GM12878 (cell line): ENCODE measurements at regions not wholly inside any gene's neighbourhood (a gene's known extent, or its start where the extent isn't known, plus 50 kb on each side); places are given as distances from the start of the nearest gene placed in this dataset.

Experiments used
- ATAC-seq: fragments of 200-7000 bp; cut with Tn5 transposase; 3 replicates; pipeline ENCODE4 v1.9.1; 2020; ENCODE audit warnings: mild to moderate bottlenecking, moderate library complexity
- BruUV-seq: library from RNA; stranded (reverse); fragments of 400-500 nt; replicated peaks from 2 replicates; lab custom pipeline; 2021; lab: Mats Ljungman, UMichigan
- CTCF ChIA-PET: fragments of 300-600 bp; sonication (Branson Sonifier 250); formaldehyde crosslinking; extraction: SDS; loops from one replicate; lab custom pipeline; 2021; ENCODE audit warnings: inconsistent platforms; lab: Yijun Ruan, JAX
- POLR2A ChIA-PET: fragments of 350-600 bp; formaldehyde crosslinking; extraction: SDS; loops from one replicate; lab custom pipeline; 2021; ENCODE audit warnings: inconsistent platforms; lab: Charles Lee
- RAD21 ChIA-PET: fragments of 300-600 bp; sonication (Branson Sonifier 250); formaldehyde crosslinking; loops from one replicate; lab custom pipeline; 2023; ENCODE audit warnings: antibody characterized with exemption; ENCODE audit not compliant: unreplicated experiment; lab: Charles Lee
- SMC1A ChIA-PET: fragments of 300-600 bp; sonication (Branson Sonifier 250); formaldehyde crosslinking; loops from one replicate; lab custom pipeline; 2023; ENCODE audit not compliant: unreplicated experiment, uncharacterized antibody; lab: Charles Lee
- DNase-seq: peaks from one replicate; pipeline ENCODE4 v3.0.0-alpha.2; 2011; ENCODE audit warnings: low read depth, low spot score
- FAIRE-seq: peaks from 3 replicates; lab custom pipeline; 2011; peaks lifted over from hg19 to GRCh38; lab: Jason Lieb, UNC
- H2AFZ ChIP-seq: 2 replicates; pipeline ENCODE4 v1.6.0; 2011; ENCODE audit warnings: low read depth, low read length, control low read depth; ENCODE audit not compliant: control insufficient read depth
- H3K27ac ChIP-seq: 2 replicates; pipeline ENCODE4 v1.5.1; 2011; ENCODE audit warnings: control low read depth; ENCODE audit not compliant: control insufficient read depth, insufficient read depth
- H3K27me3 ChIP-seq, 2 experiments: replicated peaks in 1 of 2; 2 replicates each; pipeline versions ENCODE4 v1.6.0 to v1.6.1; 2011; ENCODE audit warnings: low read length in 1 of 2; ENCODE audit not compliant: control insufficient read depth in 2 of 2, insufficient read depth in 2 of 2
- H3K36me3 ChIP-seq, 2 experiments: 2 replicates each; pipeline ENCODE4 v1.5.1; 2011; ENCODE audit warnings: low read length in 1 of 2; ENCODE audit not compliant: control insufficient read depth in 2 of 2, insufficient read depth in 2 of 2
- H3K4me1 ChIP-seq: 2 replicates; pipeline ENCODE4 v1.6.1; 2011; ENCODE audit warnings: mild to moderate bottlenecking, low read length, moderate library complexity, mixed read lengths; ENCODE audit not compliant: control insufficient read depth, insufficient read depth
- H3K4me2 ChIP-seq: 2 replicates; pipeline ENCODE4 v1.6.0; 2011; ENCODE audit warnings: control low read depth; ENCODE audit not compliant: control insufficient read depth, insufficient read depth
- H3K4me3 ChIP-seq: fragments of 200-600 bp; sonication (generic); 2 replicates; pipeline ENCODE4 v1.5.1; 2016
- H3K79me2 ChIP-seq: 2 replicates; pipeline ENCODE4 v1.6.0; 2011; ENCODE audit warnings: low read length; ENCODE audit not compliant: control insufficient read depth, insufficient read depth
- H3K9ac ChIP-seq: 2 replicates; pipeline ENCODE4 v1.8.0; 2011; ENCODE audit warnings: low read length, control low read depth, mixed read lengths; ENCODE audit not compliant: control insufficient read depth, insufficient read depth
- H3K9me3 ChIP-seq: replicated peaks from 3 replicates; pipeline ENCODE4 v1.5.1; 2011; ENCODE audit warnings: mild to moderate bottlenecking, low read length; ENCODE audit not compliant: control insufficient read depth, insufficient read depth
- H4K20me1 ChIP-seq: 2 replicates; pipeline ENCODE4 v1.6.0; 2011; ENCODE audit not compliant: control insufficient read depth, insufficient read depth
- ETV6 ChIP-seq, 2 experiments: fragments of 450-650 bp in 1 of 2; IDR thresholded peaks in 1 of 2; conservative IDR thresholded peaks in 1 of 2; 2 replicates each; pipeline ENCODE4 v1.6.1; 2014; ENCODE audit warnings: antibody characterized with exemption in 1 of 2, borderline replicate concordance in 1 of 2, low read depth in 1 of 2, mild to moderate bottlenecking in 1 of 2, moderate library complexity in 1 of 2
- MYC ChIP-seq: IDR thresholded peaks from 2 replicates; pipeline ENCODE4 v1.6.1; 2011; ENCODE audit warnings: mild to moderate bottlenecking, low read length, moderate library complexity, inconsistent platforms; ENCODE audit not compliant: insufficient read depth, insufficient replicate concordance, insufficient read length, severe bottlenecking
- STAT1 ChIP-seq: fragments of 450-650 bp; conservative IDR thresholded peaks from 2 replicates; pipeline ENCODE4 v1.6.1; 2014; ENCODE audit warnings: antibody characterized with exemption, mild to moderate bottlenecking
- WGBS: methylation state at CpG from one replicate; pipeline ENCODE4 v1.1.6; 2016; ENCODE audit warnings: low lambda C conversion rate; ENCODE audit not compliant: insufficient replicate concordance, insufficient coverage; ENCODE audit errors: missing lambda C conversion rate; 5-methylcytosine and 5-hydroxymethylcytosine counted together
- in situ Hi-C: fragments of 300-500 bp; cut with MboI; formaldehyde crosslinking; loops from 9 replicates; pipeline ENCODE4 v1.14.3; 2018; ENCODE audit warnings: mixed read lengths
- intact Hi-C: fragments of 100-400 bp; cut with micrococcal nuclease; formaldehyde crosslinking; loops from one replicate; pipeline ENCODE4 v1.14.2; 2022; ENCODE audit not compliant: unreplicated experiment

- Histone ChIP-seq H3K4me2 (no peak overlapping the region), H3K27ac (no peak overlapping the region), H3K9ac (no peak overlapping the region), H3K9me3 (no peaks in the 10 kb centered on the region), H3K4me3 (no peak overlapping the region), H3K79me2 (no peaks in the 10 kb centered on the region), H3K4me1 (no peaks in the 10 kb centered on the region), H2AFZ (no peak overlapping the region), H3K27me3 (no peaks in the 10 kb centered on the region; a peak in 2 of 4 replicates), H4K20me1 (no peaks in the 10 kb centered on the region), H3K36me3 (no peaks in the 10 kb centered on the region)
- in situ Hi-C loops (no loop called here), intact Hi-C loops (no loop called here)
- FAIRE-seq (no peak), DNase-seq (no peak), ATAC-seq (no peak)
- SMC1A ChIA-PET = no interaction called here
- CTCF ChIA-PET = no interaction called here
- TF ChIP-seq MYC (no peak), ETV6 (conservative IDR thresholded peaks at IDR 0.05 in 1 of 2, IDR thresholded peaks at IDR 0.05 in 1 of 2; ENCODE audit: borderline replicate concordance in 1 of 2, low read depth in 1 of 2) (no peak)
- POLR2A ChIA-PET = no interaction called here
- 13% methylated on average over 3 of the region's 3 CpGs for WGBS
- RAD21 ChIA-PET = no interaction called here
- BruUV-seq = no TSS peak
Measured at GRCh38 chr11:15499674-15500073, 385.0 kb downstream of the INSC start.

- Histone ChIP-seq H2AFZ (no peak overlapping the region), H3K79me2 (no peaks in the 10 kb centered on the region), H3K27ac (no peak overlapping the region), H3K9ac (no peak overlapping the region), H4K20me1 (no peaks in the 10 kb centered on the region), H3K4me2 (no peak overlapping the region), H3K27me3 (no peaks in the 10 kb centered on the region; a peak in 1 of 4 replicates), H3K4me3 (no peak overlapping the region), H3K36me3 (no peaks in the 10 kb centered on the region), H3K9me3 (no peaks in the 10 kb centered on the region), H3K4me1 (no peaks in the 10 kb centered on the region)
- TF ChIP-seq STAT1 = no peak
- in situ Hi-C loops = no loop called here
- FAIRE-seq (no peak), DNase-seq (no peak), ATAC-seq (no peak)
- BruUV-seq = no TSS peak
- POLR2A ChIA-PET = no interaction called here
- intact Hi-C loops = no loop called here
- CTCF ChIA-PET = no interaction called here
- SMC1A ChIA-PET = no interaction called here
- WGBS = 35% methylated on average over 4 of the region's 4 CpGs
- RAD21 ChIA-PET = no interaction called here
Measured at GRCh38 chr11:15500643-15501042, 385.9 kb downstream of the INSC start.
